Liver (tissue), 3 donors: ENCODE measurements at regions not wholly inside any gene's neighbourhood (a gene's known extent, or its start where the extent isn't known, plus 50 kb on each side); places are given as distances from the start of the nearest gene placed in this dataset.

Experiments used
- FOXA1 ChIP-seq: IDR thresholded peaks from 2 replicates; pipeline ENCODE4 v1.6.1; 2016; ENCODE audit warnings: antibody characterized with exemption
- GABPA ChIP-seq, 2 donors: IDR thresholded peaks in 1 of 2; conservative IDR thresholded peaks in 1 of 2; 2 replicates each; pipeline ENCODE4 v1.6.1; 2016; ENCODE audit warnings: antibody characterized with exemption in 2 of 2, mild to moderate bottlenecking in 1 of 2, moderate library complexity in 1 of 2
- JUND ChIP-seq, 2 donors: IDR thresholded peaks; 2 replicates each; pipeline ENCODE4 v1.6.1; 2016; ENCODE audit warnings: antibody characterized with exemption in 2 of 2
- RAD21 ChIP-seq, 2 donors: IDR thresholded peaks; 2 replicates each; pipeline ENCODE4 v1.6.1; 2016; ENCODE audit warnings: antibody characterized with exemption in 2 of 2, mild to moderate bottlenecking in 2 of 2
- TAF1 ChIP-seq: conservative IDR thresholded peaks from 2 replicates; pipeline ENCODE4 v1.6.1; 2016; ENCODE audit warnings: antibody characterized with exemption, mild to moderate bottlenecking
- TF ChIP-seq, protein P1 (sequence below): fragments of 150-350 bp; IDR thresholded peaks from 2 replicates; pipeline ENCODE4 v1.5.1; 2017; ENCODE audit warnings: improper control_type of control experiment, low read depth, low read length; ENCODE audit not compliant: missing input control
- donor health status: healthy.
- donor health status: healthy.

DNA sequence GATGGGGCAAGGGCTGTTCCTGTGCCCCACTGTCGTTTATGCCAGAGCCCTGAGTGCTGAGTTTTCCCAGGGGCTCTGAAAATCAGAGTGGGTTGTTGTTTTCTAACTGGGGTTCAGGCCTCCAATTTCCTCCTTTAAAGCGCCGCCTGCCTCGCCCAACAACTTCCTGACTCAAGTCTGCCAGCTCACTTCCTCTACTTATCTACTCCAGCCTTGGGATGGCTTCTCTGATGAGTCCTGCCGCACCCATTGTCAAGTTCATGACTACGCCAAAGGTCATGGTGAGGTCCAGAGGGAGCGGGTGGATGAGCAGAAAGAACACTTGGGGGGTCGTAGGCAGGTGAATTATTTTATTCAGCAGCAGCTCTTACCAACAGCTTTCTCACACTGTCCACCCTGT, 104.7 kb downstream of the UTP18 start:
- TF ChIP-seq GABPA (IDR thresholded peaks at IDR 0.05 in 1 of 2, conservative IDR thresholded peaks at IDR 0.05 in 1 of 2) (no peak), TAF1 (no peak), JUND (IDR thresholded peaks at IDR 0.05) (no peak), FOXA1 (no peak), RAD21 (IDR thresholded peaks at IDR 0.05) (no peak)
- TF ChIP-seq, protein P1, sequence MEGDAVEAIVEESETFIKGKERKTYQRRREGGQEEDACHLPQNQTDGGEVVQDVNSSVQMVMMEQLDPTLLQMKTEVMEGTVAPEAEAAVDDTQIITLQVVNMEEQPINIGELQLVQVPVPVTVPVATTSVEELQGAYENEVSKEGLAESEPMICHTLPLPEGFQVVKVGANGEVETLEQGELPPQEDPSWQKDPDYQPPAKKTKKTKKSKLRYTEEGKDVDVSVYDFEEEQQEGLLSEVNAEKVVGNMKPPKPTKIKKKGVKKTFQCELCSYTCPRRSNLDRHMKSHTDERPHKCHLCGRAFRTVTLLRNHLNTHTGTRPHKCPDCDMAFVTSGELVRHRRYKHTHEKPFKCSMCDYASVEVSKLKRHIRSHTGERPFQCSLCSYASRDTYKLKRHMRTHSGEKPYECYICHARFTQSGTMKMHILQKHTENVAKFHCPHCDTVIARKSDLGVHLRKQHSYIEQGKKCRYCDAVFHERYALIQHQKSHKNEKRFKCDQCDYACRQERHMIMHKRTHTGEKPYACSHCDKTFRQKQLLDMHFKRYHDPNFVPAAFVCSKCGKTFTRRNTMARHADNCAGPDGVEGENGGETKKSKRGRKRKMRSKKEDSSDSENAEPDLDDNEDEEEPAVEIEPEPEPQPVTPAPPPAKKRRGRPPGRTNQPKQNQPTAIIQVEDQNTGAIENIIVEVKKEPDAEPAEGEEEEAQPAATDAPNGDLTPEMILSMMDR, result no peak
